SK-N-SH (cell line): ENCODE measurements at regions not wholly inside any gene's neighbourhood (a gene's known extent, or its start where the extent isn't known, plus 50 kb on each side); places are given as distances from the start of the nearest gene placed in this dataset.

Experiments
- CTCF ChIA-PET: fragments of 300-600, 350-600 bp; formaldehyde crosslinking; extraction: SDS; loops from one replicate; lab custom pipeline; 2021; lab: Yijun Ruan, JAX
- POLR2A ChIA-PET: fragments of 350-600 bp; sonication (Branson Sonifier 250); formaldehyde crosslinking; extraction: SDS; loops from one replicate; lab custom pipeline; 2020; ENCODE audit warnings: antibody characterized with exemption, inconsistent platforms; lab: Yijun Ruan, JAX
- DNase-seq: peaks from one replicate; pipeline ENCODE4 v3.0.0; 2012
- H2AFZ ChIP-seq: fragments of 200-600 bp; sonication (generic); 2 replicates; pipeline ENCODE4 v1.8.1; 2016; ENCODE audit warnings: antibody characterized with exemption, mild to moderate bottlenecking, low read depth
- H3F3A ChIP-seq: fragments of 200-600 bp; sonication (generic); replicated peaks from 2 replicates; pipeline ENCODE3; 2016; ENCODE audit warnings: antibody characterized with exemption, mild to moderate bottlenecking; ENCODE audit not compliant: insufficient read depth
- H3K27ac ChIP-seq, 2 experiments: fragments of 200-500 bp in 1 of 2; fragments of 200-600 bp in 1 of 2; sonication (Bioruptor generic) in 1 of 2; sonication (generic), shearing (Covaris generic) in 1 of 2; 2 replicates each; pipeline versions ENCODE4 v1.5.1 to v1.6.1; 2014 to 2016; ENCODE audit warnings: low read depth in 2 of 2, inconsistent platforms in 1 of 2, low read length in 1 of 2, mild to moderate bottlenecking in 1 of 2, mixed read lengths in 1 of 2
- H3K27me3 ChIP-seq: fragments of 200-600 bp; sonication (generic), shearing (Covaris generic); 2 replicates; pipeline ENCODE4 v1.6.1; 2016; ENCODE audit warnings: mixed run types; ENCODE audit not compliant: insufficient read depth
- H3K36me3 ChIP-seq, 2 experiments: fragments of 200-500 bp in 1 of 2; fragments of 200-600 bp in 1 of 2; sonication (Bioruptor generic) in 1 of 2; sonication (generic) in 1 of 2; replicated peaks in 1 of 2; 2 replicates each; pipeline versions ENCODE3 to v1.5.1; 2014 to 2016; ENCODE audit warnings: low read length in 1 of 2, mild to moderate bottlenecking in 1 of 2; ENCODE audit not compliant: insufficient read depth in 2 of 2, control insufficient read depth in 1 of 2
- H3K4me1 ChIP-seq, 2 experiments: fragments of 200-500 bp in 1 of 2; fragments of 200-600 bp in 1 of 2; sonication (Bioruptor generic) in 1 of 2; sonication (generic), shearing (Covaris generic) in 1 of 2; 2 replicates each; pipeline versions ENCODE4 v1.5.1 to v1.6.1; 2014 to 2016; ENCODE audit warnings: low read depth in 1 of 2, low read length in 1 of 2, mixed run types in 1 of 2; ENCODE audit not compliant: insufficient read depth in 2 of 2, control insufficient read depth in 1 of 2
- H3K4me2 ChIP-seq: fragments of 200-600 bp; sonication (generic), shearing (Covaris generic); 2 replicates; pipeline ENCODE4 v1.6.1; 2017; ENCODE audit warnings: mixed run types
- H3K4me3 ChIP-seq, 2 experiments: fragments of 200-500 bp in 1 of 2; fragments of 200-600 bp in 1 of 2; sonication (Bioruptor generic) in 1 of 2; sonication (generic), shearing (Covaris generic) in 1 of 2; 2 replicates each; pipeline versions ENCODE4 v1.5.1 to v1.8.1; 2014 to 2016; ENCODE audit warnings: low read depth in 2 of 2, inconsistent platforms in 1 of 2, low read length in 1 of 2, mild to moderate bottlenecking in 1 of 2, mixed read lengths in 1 of 2, moderate library complexity in 1 of 2
- H3K79me2 ChIP-seq: fragments of 200-600 bp; sonication (generic); 2 replicates; pipeline ENCODE4 v1.8.1; 2017; ENCODE audit warnings: mild to moderate bottlenecking; ENCODE audit not compliant: insufficient read depth
- H3K9ac ChIP-seq: fragments of 200-600 bp; sonication (generic); 2 replicates; pipeline ENCODE4 v1.6.1; 2017; ENCODE audit warnings: mixed run types
- H3K9me2 ChIP-seq: fragments of 200-600 bp; sonication (generic); 2 replicates; pipeline ENCODE4 v1.6.1; 2017; ENCODE audit warnings: mixed run types
- H3K9me3 ChIP-seq: fragments of 200-600 bp; sonication (generic); 2 replicates; pipeline ENCODE4 v1.6.1; 2017; ENCODE audit warnings: mixed run types, mild to moderate bottlenecking, moderate library complexity
- H4K20me1 ChIP-seq: fragments of 200-600 bp; sonication (generic); 2 replicates; pipeline ENCODE4 v1.6.1; 2017; ENCODE audit warnings: mild to moderate bottlenecking, mixed run types; ENCODE audit not compliant: insufficient read depth
- CHD2 ChIP-seq: fragments of 150-350 bp; IDR thresholded peaks from 2 replicates; pipeline ENCODE4 v1.6.1; 2018; ENCODE audit warnings: low read length; ENCODE audit not compliant: partially characterized antibody
- CTCF ChIP-seq: fragments of 200-600 bp; sonication (generic); IDR thresholded peaks from 2 replicates; pipeline ENCODE4 v1.6.1; 2017; ENCODE audit warnings: antibody characterized with exemption, mild to moderate bottlenecking, moderate library complexity
- ELF1 ChIP-seq: IDR thresholded peaks from 2 replicates; pipeline ENCODE4 v1.4.0; 2012
- EP300 ChIP-seq, 2 experiments: IDR thresholded peaks; 2 replicates each; pipeline versions ENCODE4 v1.4.0 to v1.6.1; 2012; ENCODE audit warnings: borderline replicate concordance in 1 of 2, low read depth in 1 of 2, low read length in 1 of 2
- GATA2 ChIP-seq: sonication (generic); formaldehyde crosslinking; IDR thresholded peaks from 2 replicates; pipeline ENCODE4 v1.5.0; 2020; ENCODE audit warnings: mild to moderate bottlenecking, missing genetic modification reagents
- IRF3 ChIP-seq: fragments of 150-350 bp; IDR thresholded peaks from 2 replicates; pipeline ENCODE4 v1.6.1; 2016; ENCODE audit warnings: mild to moderate bottlenecking, low read depth, low read length
- JUND ChIP-seq: IDR thresholded peaks from 2 replicates; pipeline ENCODE4 v1.4.0; 2012
- MAX ChIP-seq: IDR thresholded peaks from 2 replicates; pipeline ENCODE4 v1.4.0; 2012; ENCODE audit warnings: low read depth
- MXI1 ChIP-seq: IDR thresholded peaks from 2 replicates; pipeline ENCODE4 v1.6.1; 2012; ENCODE audit warnings: mild to moderate bottlenecking, low read depth, low read length, improper control_type of control experiment
- NFIC ChIP-seq: IDR thresholded peaks from 2 replicates; pipeline ENCODE4 v1.4.0; 2012; ENCODE audit warnings: borderline replicate concordance
- NRF1 ChIP-seq: IDR thresholded peaks from 2 replicates; pipeline ENCODE4 v1.6.1; 2012; ENCODE audit warnings: low read depth, mild to moderate bottlenecking, low read length
- RAD21 ChIP-seq: IDR thresholded peaks from 2 replicates; pipeline ENCODE4 v1.6.1; 2012; ENCODE audit warnings: mild to moderate bottlenecking, low read length
- RCOR1 ChIP-seq: fragments of 150-350 bp; IDR thresholded peaks from 2 replicates; pipeline ENCODE4 v1.6.1; 2017; ENCODE audit warnings: antibody characterized with exemption, low read length
- REST ChIP-seq: IDR thresholded peaks from 2 replicates; pipeline ENCODE4 v1.6.1; 2012; ENCODE audit warnings: mild to moderate bottlenecking, low read depth, low read length, moderate library complexity
- RFX5 ChIP-seq: IDR thresholded peaks from 2 replicates; pipeline ENCODE4 v1.6.1; 2012; ENCODE audit warnings: mild to moderate bottlenecking, improper control_type of control experiment, low read length
- RXRA ChIP-seq: IDR thresholded peaks from 2 replicates; pipeline ENCODE4 v1.4.0; 2012; ENCODE audit warnings: low read depth, mild to moderate bottlenecking, borderline replicate concordance
- SIN3A ChIP-seq: IDR thresholded peaks from 2 replicates; pipeline ENCODE4 v1.6.1; 2012; ENCODE audit warnings: low read depth, mild to moderate bottlenecking, low read length, moderate library complexity, borderline replicate concordance
- TAF1 ChIP-seq: IDR thresholded peaks from 2 replicates; pipeline ENCODE4 v1.6.1; 2012; ENCODE audit warnings: low read depth, mild to moderate bottlenecking, low read length, moderate library complexity, borderline replicate concordance
- TEAD4 ChIP-seq: IDR thresholded peaks from 2 replicates; pipeline ENCODE4 v1.4.0; 2012; ENCODE audit warnings: mild to moderate bottlenecking, borderline replicate concordance; ENCODE audit not compliant: insufficient read depth
- ZBTB33 ChIP-seq: IDR thresholded peaks from 2 replicates; pipeline ENCODE4 v1.4.0; 2012; ENCODE audit warnings: low read depth, borderline replicate concordance
- WGBS: methylation state at CpG from one replicate; pipeline ENCODE4 v1.1.6; 2017; ENCODE audit warnings: low lambda C conversion rate; 5-methylcytosine and 5-hydroxymethylcytosine counted together

- 89% methylated on average over 2 of the region's 2 CpGs for WGBS
- H3K4me2 ChIP-seq: no peak overlapping the region
- H3K27me3 ChIP-seq: no peaks in the 10 kb centered on the region
- no peak overlapping the region for H3K27ac ChIP-seq
- POLR2A ChIA-PET: no interaction called here
- H3K79me2 ChIP-seq: no peaks in the 10 kb centered on the region
- no peaks in the 10 kb centered on the region for H3K36me3 ChIP-seq
- H3K9ac ChIP-seq: no peak overlapping the region
- H3K9me2 ChIP-seq: 0 out of 2 replicates have a peak, but pooled peaks cover 3% of the 10 kb centered on the region
- no peak for DNase-seq
- TF ChIP-seq GATA2: no peak
- TF ChIP-seq CTCF: no peak
- TF ChIP-seq REST: no peak
- no peak for TF ChIP-seq TEAD4
- no peak for TF ChIP-seq EP300 (IDR thresholded peaks at IDR 0.05; ENCODE audit: borderline replicate concordance in 1 of 2, low read depth in 1 of 2, low read length in 1 of 2)
- no peak for TF ChIP-seq RCOR1
- TF ChIP-seq TAF1: no peak
- no peak for TF ChIP-seq MAX
- no peak for TF ChIP-seq RFX5
- TF ChIP-seq JUND: no peak
- no peak for TF ChIP-seq NFIC
- TF ChIP-seq CHD2: no peak
- TF ChIP-seq ELF1: no peak
- TF ChIP-seq IRF3: no peak
- TF ChIP-seq RAD21: no peak
- TF ChIP-seq RXRA: no peak
- TF ChIP-seq NRF1: no peak
- TF ChIP-seq ZBTB33: no peak
- TF ChIP-seq SIN3A: no peak
- TF ChIP-seq MXI1: no peak
- no peak overlapping the region for H3K4me3 ChIP-seq
- no peaks in the 10 kb centered on the region for H4K20me1 ChIP-seq
- H2AFZ ChIP-seq: no peak overlapping the region
- no peaks in the 10 kb centered on the region for H3K9me3 ChIP-seq
- peaks cover 0 to 8% of the 10 kb centered on the region in 2 experiments; a peak in 2 of 4 replicates for H3K4me1 ChIP-seq
- CTCF ChIA-PET: interaction anchor here (0.6 kb wide), 1 partner anchor 966 kb away, joined by 3 read pairs; no protein-coding TSS in a partner anchor
- H3F3A ChIP-seq: no peaks in the 10 kb centered on the region
Observed at GRCh38 chr12:90021795-90022440, 313.3 kb upstream of the ATP2B1 start.
